ENCODE measurements at regions not wholly inside any gene's neighbourhood (a gene's known extent, or its start where the extent isn't known, plus 50 kb on each side); places are given as distances from the start of the nearest gene placed in this dataset.
"Not testable (repeated sequence)": the region's sequence is repeated elsewhere in the genome, so short reads cannot be mapped to it uniquely, and the experiment has no call there.

- no peak for DNase-seq
These were observed 817.8 kb upstream of the NECTIN3 start for GRCh38 chr3:110253794-110254193.

GRCh38 chr3:110254591-110254990, 817.0 kb upstream of the NECTIN3 start:
- no peak for DNase-seq

GRCh38 chr3:110261141-110261540, 810.5 kb upstream of the NECTIN3 start:
- DNase-seq, result no peak

- DNase-seq, result no peak
These were observed 808.7 kb upstream of the NECTIN3 start for GRCh38 chr3:110262896-110263295.

DNA sequence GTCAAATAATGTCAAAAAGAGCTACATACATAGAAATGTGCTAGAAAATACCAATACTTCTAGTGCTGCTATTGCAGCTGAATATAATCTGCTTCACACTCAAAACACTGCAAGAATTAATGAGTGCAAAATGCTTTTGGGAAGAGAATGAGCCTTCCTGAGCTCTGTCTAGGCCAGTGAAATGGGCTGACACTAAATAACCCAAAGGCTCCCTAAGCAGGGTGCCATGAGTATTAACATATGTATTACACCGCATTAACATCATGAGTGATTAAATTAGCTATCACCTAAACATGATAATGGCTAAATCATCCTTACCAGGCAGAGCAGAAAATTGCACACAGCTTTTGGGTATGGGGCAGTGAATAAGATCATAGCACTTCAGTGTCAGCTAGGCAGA, 806.3 kb upstream of the NECTIN3 start:
- no peak for DNase-seq

GRCh38 chr3:110267304-110267845, 804.2 kb upstream of the NECTIN3 start:
- DNase-seq, result no peak

DNA sequence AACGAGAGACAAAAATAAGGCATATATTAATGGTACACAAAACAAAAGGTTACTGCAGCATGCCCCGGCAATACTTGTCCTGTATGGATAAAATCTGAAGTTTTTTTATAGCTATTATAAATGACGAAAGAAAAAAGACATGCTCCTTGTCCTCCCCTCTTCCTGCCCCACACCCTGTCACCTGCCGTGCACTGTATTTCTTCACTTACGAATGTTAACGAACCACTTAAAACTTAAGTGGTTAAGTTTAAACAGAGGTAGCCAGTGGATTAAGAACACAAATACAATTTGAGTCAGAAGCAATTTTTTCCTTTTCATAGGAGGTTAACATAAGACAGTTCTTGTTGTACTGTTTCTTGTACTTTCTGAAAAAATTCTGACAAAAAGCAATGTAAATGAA, 799.1 kb upstream of the NECTIN3 start:
- no peak for DNase-seq

GRCh38 chr3:110291886-110292501, 779.6 kb upstream of the NECTIN3 start:
- DNase-seq, result no peak

DNA sequence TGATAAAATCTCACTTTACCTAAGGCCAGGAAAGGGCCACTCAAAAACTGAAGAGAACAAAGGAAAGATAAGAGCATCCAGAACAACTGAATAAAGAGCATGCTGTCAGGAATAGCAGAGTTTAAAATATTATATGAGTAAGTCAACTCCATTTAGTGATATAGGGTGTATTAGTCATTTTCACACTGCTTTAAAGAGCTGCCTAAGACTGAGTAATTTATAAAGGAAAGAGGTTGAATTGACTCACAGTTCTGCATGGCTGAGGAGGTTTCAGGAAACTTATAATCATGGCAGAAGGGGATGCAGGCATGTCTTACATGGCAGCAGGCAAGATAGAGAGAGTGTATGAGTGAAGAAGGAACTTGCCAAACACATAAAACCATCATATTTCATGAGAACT, 778.0 kb upstream of the NECTIN3 start:
- no peak for DNase-seq

GRCh38 chr3:110296885-110297284, 774.7 kb upstream of the NECTIN3 start:
- no peak for DNase-seq

GRCh38 chr3:110301781-110302180, 769.8 kb upstream of the NECTIN3 start:
- no peak for DNase-seq

DNA sequence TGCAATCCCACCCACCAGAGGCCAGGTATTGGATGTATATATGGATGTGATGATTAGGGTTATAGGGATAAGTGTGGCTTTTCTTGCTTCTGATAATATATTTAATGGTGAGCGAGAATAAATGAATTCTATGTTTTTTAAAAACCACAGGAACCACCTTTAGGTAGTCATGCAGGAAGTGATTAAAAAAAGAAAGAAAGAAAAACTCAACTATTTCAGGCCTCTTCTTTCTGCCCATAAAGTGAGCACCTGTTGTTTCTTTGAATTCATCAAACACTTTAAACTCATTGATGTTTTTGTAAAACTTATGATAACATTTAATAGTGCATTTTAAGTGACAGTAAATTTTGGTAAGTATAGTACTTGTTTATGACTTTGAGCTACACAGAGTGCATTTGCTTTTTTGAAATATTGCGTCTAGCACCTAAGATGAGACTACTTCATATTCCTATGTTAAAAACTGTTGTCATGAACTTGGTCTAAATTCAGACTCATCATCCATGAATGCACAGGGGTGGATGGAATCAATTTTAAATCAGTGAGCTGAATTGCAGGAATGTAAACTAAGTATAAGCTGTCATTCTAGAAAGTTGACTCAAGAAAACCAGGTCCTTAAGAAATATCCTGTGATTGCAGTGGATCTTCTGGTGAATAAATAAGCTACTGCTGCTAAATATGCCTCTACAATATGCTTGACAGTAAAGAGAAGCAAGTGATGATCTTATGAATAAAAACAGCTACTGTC, 764.4 kb upstream of the NECTIN3 start:
- DNase-seq, result no peak

DNA sequence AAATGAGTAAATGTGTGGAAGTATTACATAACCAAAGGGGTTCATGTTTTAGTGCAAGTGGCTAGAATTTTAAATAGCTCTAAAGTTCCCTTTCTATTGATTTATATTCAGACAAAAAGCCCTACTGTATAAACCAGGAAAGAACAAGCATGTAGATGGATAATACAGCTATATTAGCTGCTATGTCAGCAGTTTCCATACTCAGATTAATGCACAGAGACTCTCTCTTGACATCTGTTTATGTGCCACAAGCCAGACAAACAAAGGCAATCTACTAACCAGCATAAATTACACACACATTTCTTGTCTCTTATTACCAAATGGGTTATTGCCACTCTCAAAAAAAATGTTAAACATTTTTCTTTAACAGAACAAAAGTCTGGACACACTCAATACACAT, 760.1 kb upstream of the NECTIN3 start:
- DNase-seq, result no peak

DNA sequence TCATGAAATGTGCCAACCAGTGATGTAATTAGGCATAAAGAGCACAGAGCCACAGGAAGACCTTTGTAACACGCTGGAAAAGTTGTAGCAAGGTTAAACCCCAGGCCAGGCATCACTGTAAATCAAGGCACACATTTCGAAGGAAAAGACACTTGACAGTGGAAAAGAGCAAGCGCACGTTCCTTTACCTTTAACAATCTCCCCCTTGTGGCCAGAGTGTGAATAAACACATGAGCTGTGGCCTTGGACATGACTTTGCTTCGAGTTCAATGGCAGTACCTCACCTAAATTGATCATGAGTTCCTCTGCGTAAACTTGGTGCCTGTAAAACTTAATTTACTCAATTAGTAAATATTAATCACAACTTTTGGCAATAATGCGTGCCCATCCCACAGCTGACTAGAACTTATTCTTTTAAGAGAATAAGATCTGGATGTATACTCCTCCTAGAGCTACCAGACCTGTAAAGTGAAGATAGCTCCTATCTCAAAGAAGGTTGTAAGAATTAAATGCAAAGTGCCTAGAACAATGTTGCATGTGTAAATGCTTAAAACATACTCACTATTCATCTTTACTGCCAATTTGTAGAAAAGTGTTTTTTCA, 757.0 kb upstream of the NECTIN3 start:
- peak; percentile 76 for DNase-seq

GRCh38 chr3:110318108-110318507, 753.5 kb upstream of the NECTIN3 start:
- no peak for DNase-seq

DNA sequence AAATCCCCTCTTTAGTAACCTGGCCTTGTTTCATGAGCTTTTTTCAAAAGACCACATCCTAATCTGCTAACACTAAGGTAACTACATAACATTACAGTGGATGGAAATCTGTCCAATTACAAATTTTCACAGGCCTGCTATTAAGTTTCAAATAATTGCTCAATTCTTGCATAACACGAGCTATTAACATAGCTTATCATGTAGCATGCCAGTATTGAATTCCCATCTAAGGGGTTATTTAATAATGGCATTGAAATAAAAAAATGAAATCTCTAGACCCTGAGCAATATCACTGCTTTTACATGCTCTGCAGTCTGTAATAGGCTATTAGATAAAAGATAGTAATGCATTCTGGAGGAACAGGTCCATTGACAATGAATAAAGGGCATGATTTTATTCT, 748.3 kb upstream of the NECTIN3 start:
- DNase-seq, result no peak

DNA sequence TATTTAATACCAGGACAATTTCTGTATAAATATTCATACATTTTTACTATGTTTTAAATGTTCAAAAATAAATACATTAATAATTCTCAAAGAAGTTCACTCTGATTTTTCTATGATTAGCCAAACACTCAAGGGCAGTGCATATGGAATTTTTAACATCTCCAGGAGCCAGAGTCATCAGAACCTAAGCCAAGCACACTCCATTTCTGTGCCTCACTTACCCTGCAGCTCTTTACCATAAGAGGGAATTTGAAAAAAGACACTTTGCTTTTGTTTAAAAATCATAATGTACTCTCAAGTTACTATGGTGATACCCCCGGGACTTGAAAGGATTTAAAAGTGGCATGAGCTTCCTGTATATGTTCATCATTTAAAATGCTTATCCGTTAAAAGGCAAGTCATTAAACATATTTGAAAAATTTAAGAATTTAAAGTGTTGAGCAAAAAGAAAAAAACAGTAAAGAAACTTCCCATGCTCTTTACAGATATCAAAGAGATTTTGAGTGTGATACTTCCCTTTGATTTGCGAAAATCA, 747.4 kb upstream of the NECTIN3 start:
- no peak for DNase-seq

DNA sequence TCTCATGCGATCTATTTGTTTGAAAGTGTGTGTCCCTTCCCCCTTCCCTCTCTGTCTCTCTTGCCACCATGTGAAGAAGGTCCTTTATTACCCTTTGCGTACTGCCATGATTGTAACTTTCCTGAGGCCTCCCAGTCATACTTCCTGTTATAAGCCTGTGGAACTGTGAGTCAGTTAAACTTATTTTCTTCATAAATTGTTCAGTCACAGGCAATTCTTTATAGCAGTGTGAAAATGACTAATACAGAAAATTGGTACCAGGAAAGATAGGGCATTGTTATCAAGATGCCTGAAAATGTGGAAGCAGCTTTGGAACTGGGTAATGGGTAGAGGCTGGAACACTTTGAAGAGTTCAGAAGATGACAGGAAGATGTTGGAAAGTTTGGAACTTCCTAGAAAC, 743.7 kb upstream of the NECTIN3 start:
- DNase-seq, result no peak

DNA sequence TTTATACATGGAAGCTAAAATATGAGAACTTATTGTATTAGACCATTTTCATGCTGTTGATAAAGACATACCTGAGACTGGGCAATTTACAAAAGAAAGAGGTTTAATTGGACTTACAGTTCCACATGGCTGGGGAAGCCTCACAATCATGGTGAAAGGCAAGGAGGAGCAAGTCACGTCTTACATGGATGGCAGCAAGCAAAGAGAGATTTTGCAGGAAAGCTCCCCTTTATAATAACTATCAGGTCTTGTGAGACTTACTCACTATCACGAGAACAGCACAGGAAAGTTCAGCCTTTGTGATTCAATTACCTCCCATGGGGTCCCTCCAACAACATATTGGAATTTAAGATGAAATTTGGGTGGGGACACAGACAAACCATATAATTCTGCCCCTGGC, 740.1 kb upstream of the NECTIN3 start:
- DNase-seq, result not testable (repeated sequence)

DNA sequence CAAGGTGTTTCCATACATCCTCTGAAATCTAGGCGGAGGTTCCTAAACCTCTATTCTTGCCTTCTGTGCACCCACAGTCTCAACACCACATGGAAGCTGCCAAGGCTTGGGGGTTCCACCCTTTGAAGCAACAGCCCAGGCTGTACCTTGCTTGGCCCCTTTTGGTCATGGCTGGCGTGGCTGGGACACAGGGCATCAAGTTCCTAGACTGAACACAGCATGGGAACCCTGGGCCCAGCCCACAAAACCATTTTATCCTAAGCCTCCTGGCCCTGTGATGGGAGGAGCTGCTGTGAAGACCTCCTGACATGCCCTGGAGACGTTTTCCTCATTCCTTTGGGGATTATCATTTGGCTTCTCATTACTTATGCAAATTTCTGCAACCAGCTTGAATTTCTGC, 739.0 kb upstream of the NECTIN3 start:
- DNase-seq, result no peak

DNA sequence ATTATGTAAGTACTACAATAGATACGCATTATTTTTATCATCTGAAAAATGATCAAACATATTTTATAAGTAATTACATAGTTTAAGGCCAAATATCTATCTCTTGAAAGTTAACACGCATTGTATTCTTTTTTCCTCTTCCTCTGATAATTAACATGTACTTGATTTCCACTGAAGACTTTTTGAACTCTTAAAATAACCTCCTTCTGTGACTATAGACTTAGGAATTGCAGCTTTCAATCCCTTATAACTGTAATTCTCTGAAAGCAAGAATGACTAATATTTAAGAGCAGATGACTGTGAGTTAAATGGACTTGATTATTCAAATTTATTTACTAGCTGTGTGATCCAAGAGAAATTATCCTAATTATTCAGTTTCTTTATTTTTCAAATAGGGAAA, 730.6 kb upstream of the NECTIN3 start:
- DNase-seq, result no peak

DNA sequence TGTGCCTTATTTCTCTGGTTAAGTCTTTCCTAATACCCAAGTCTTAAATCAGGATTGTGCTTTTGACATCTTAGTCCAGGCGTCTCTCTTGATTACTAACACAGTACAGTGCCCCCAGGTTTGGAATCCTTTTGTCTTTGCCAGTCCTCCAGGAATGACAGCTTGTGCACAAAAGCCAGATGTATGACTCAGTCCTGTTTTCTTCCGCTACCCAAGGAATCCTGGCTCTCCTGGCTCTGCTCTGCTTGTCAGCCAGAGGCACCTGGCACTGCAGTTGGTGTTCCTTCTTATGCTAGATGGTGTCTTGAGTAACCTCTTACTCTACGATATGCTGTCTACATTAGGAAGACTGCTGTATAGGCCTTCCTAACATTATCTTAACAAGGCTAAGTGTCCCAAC, 728.2 kb upstream of the NECTIN3 start:
- DNase-seq, result no peak

DNA sequence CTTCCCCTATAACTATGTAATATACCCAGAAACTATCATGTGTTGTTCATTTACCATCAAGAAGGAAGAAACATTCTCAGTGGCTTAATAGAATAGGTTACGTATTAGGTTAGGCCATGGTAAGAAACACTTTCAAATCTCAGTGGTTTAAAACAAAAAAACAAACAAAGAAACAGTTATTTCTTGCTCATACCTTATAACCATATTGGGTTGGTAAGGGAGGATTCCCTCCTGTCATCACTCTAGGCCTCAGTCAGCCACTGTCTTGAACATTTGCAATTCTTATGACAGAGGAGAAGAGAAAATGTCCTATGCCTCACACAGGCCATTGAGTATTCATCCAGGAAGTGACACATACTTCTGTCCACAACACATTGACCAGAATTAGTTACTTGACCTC, 727.7 kb upstream of the NECTIN3 start:
- DNase-seq, result no peak

- DNase-seq, result no peak
These were observed 727.1 kb upstream of the NECTIN3 start for GRCh38 chr3:110344487-110344886.
